ENCODE measurements at regions not wholly inside any gene's neighbourhood (a gene's known extent, or its start where the extent isn't known, plus 50 kb on each side); places are given as distances from the start of the nearest gene placed in this dataset.

- no peak for TF ChIP-seq SIN3B (IDR thresholded peaks at IDR 0.05; ENCODE audit: low read length)
- TF ChIP-seq POLR2AphosphoS5 (IDR thresholded peaks at IDR 0.05; ENCODE audit: low read depth, low read length), result no peak
- TF ChIP-seq NR2F2 (IDR thresholded peaks at IDR 0.05; ENCODE audit: borderline replicate concordance, low read depth), result no peak
- no peak for TF ChIP-seq RAD21 (CRISPR knock-in tag; IDR thresholded peaks at IDR 0.05)
- TF ChIP-seq ZNF674 (CRISPR knock-in tag; IDR thresholded peaks at IDR 0.05; ENCODE audit: low read depth), result no peak
- no peak for TF ChIP-seq FOXA1 (IDR thresholded peaks at IDR 0.05)
- TF ChIP-seq FOXA1 (CRISPR knock-in tag; IDR thresholded peaks at IDR 0.05), result no peak
- TF ChIP-seq, protein P1, sequence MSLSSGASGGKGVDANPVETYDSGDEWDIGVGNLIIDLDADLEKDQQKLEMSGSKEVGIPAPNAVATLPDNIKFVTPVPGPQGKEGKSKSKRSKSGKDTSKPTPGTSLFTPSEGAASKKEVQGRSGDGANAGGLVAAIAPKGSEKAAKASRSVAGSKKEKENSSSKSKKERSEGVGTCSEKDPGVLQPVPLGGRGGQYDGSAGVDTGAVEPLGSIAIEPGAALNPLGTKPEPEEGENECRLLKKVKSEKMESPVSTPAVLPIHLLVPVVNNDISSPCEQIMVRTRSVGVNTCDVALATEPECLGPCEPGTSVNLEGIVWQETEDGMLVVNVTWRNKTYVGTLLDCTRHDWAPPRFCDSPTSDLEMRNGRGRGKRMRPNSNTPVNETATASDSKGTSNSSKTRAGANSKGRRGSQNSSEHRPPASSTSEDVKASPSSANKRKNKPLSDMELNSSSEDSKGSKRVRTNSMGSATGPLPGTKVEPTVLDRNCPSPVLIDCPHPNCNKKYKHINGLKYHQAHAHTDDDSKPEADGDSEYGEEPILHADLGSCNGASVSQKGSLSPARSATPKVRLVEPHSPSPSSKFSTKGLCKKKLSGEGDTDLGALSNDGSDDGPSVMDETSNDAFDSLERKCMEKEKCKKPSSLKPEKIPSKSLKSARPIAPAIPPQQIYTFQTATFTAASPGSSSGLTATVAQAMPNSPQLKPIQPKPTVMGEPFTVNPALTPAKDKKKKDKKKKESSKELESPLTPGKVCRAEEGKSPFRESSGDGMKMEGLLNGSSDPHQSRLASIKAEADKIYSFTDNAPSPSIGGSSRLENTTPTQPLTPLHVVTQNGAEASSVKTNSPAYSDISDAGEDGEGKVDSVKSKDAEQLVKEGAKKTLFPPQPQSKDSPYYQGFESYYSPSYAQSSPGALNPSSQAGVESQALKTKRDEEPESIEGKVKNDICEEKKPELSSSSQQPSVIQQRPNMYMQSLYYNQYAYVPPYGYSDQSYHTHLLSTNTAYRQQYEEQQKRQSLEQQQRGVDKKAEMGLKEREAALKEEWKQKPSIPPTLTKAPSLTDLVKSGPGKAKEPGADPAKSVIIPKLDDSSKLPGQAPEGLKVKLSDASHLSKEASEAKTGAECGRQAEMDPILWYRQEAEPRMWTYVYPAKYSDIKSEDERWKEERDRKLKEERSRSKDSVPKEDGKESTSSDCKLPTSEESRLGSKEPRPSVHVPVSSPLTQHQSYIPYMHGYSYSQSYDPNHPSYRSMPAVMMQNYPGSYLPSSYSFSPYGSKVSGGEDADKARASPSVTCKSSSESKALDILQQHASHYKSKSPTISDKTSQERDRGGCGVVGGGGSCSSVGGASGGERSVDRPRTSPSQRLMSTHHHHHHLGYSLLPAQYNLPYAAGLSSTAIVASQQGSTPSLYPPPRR (CRISPR knock-in tag; IDR thresholded peaks at IDR 0.05; ENCODE audit: borderline replicate concordance), result no peak
- TF ChIP-seq TCF7L2 (IDR thresholded peaks at IDR 0.05; ENCODE audit: low read depth, low read length), result no peak
- TF ChIP-seq, protein P2, sequence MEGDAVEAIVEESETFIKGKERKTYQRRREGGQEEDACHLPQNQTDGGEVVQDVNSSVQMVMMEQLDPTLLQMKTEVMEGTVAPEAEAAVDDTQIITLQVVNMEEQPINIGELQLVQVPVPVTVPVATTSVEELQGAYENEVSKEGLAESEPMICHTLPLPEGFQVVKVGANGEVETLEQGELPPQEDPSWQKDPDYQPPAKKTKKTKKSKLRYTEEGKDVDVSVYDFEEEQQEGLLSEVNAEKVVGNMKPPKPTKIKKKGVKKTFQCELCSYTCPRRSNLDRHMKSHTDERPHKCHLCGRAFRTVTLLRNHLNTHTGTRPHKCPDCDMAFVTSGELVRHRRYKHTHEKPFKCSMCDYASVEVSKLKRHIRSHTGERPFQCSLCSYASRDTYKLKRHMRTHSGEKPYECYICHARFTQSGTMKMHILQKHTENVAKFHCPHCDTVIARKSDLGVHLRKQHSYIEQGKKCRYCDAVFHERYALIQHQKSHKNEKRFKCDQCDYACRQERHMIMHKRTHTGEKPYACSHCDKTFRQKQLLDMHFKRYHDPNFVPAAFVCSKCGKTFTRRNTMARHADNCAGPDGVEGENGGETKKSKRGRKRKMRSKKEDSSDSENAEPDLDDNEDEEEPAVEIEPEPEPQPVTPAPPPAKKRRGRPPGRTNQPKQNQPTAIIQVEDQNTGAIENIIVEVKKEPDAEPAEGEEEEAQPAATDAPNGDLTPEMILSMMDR (CRISPR knock-in tag; IDR thresholded peaks at IDR 0.05), result no peak
- TF ChIP-seq ZKSCAN1 (IDR thresholded peaks at IDR 0.05; ENCODE audit: low read length), result no peak
- no peak for TF ChIP-seq BORCS8-MEF2B (CRISPR knock-in tag; IDR thresholded peaks at IDR 0.05)
- TF ChIP-seq POLR2A (IDR thresholded peaks at IDR 0.05; ENCODE audit: insufficient read depth in 1 of 2, low read depth in 2 of 2, low read length in 2 of 2), result no peak
Measured at GRCh38 chr1:221105578-221105977, 226.3 kb downstream of the HLX start.

Measured in HepG2 (cell line).